ENCODE measurements at regions not wholly inside any gene's neighbourhood (a gene's known extent, or its start where the extent isn't known, plus 50 kb on each side); places are given as distances from the start of the nearest gene placed in this dataset.
"Not testable (repeated sequence)": the region's sequence is repeated elsewhere in the genome, so short reads cannot be mapped to it uniquely, and the experiment has no call there.

GRCh38 chr18:12179029-12179428, 75.1 kb upstream of the CIDEA start:
- not testable (repeated sequence) for H3K4me2 ChIP-seq; H3K4me3 ChIP-seq; H3K36me3 ChIP-seq; H3K27ac ChIP-seq; H3K9me3 ChIP-seq (replicated peaks in 1 of 11); H3K9ac ChIP-seq; H3K27me3 ChIP-seq; H4K20me1 ChIP-seq; H3K4me1 ChIP-seq

GRCh38 chr18:12179697-12180577, 74.2 kb upstream of the CIDEA start:
- not testable (repeated sequence) for H3K9me3 ChIP-seq (replicated peaks in 1 of 11); H3K4me3 ChIP-seq; H3K36me3 ChIP-seq; H3K27ac ChIP-seq; H3K4me2 ChIP-seq; H3K27me3 ChIP-seq; H3K9ac ChIP-seq; H3K4me1 ChIP-seq; H4K20me1 ChIP-seq

- not testable (repeated sequence) for H4K20me1 ChIP-seq; H3K36me3 ChIP-seq; H3K9me3 ChIP-seq (replicated peaks in 1 of 11); H3K4me2 ChIP-seq; H3K9ac ChIP-seq; H3K4me3 ChIP-seq; H3K27ac ChIP-seq; H3K27me3 ChIP-seq
- H3K4me1 ChIP-seq = peaks cover 3 to 15% (median 10%) of the 10 kb centered on the region in 10 experiments; a peak in 17 of 20 replicates
Observed at GRCh38 chr18:12198797-12199196, 55.4 kb upstream of the CIDEA start.

- not testable (repeated sequence) for H3K9me3 ChIP-seq (replicated peaks in 1 of 11); H3K4me3 ChIP-seq; H4K20me1 ChIP-seq; H3K27ac ChIP-seq; H3K9ac ChIP-seq; H3K36me3 ChIP-seq; H3K27me3 ChIP-seq
- H3K4me2 ChIP-seq = peak overlapping the region in 10 of 11 experiments; percentile 1 to 62 (median 26); a peak in 11 of 22 replicates
- peaks cover 3 to 15% (median 10%) of the 10 kb centered on the region in 10 experiments; a peak in 17 of 20 replicates for H3K4me1 ChIP-seq
Observed at GRCh38 chr18:12200186-12200585, 54.0 kb upstream of the CIDEA start.
